H9 (cell line): ENCODE measurements at regions not wholly inside any gene's neighbourhood (a gene's known extent, or its start where the extent isn't known, plus 50 kb on each side); places are given as distances from the start of the nearest gene placed in this dataset.

Source experiments
- DNase-seq: peaks from one replicate; pipeline ENCODE4 v3.0.0-alpha.2; 2017
- H2AFZ ChIP-seq: one replicate; pipeline ENCODE4 v1.6.1; 2013; ENCODE audit warnings: mild to moderate bottlenecking, low read length, control low read depth, moderate library complexity
- H2AK5ac ChIP-seq: 2 replicates; pipeline ENCODE4 v1.6.1; 2013; ENCODE audit warnings: low read length, control low read depth, mixed read lengths; ENCODE audit not compliant: insufficient read length
- H2BK120ac ChIP-seq: one replicate; pipeline ENCODE4 v1.6.1; 2013; ENCODE audit warnings: low read depth, mild to moderate bottlenecking, low read length, control low read depth, inconsistent platforms; ENCODE audit not compliant: poor library complexity, severe bottlenecking
- H2BK12ac ChIP-seq: 2 replicates; pipeline ENCODE4 v1.6.1; 2013; ENCODE audit warnings: low read length, control low read depth, mixed read lengths, low read depth; ENCODE audit not compliant: insufficient read length
- H2BK15ac ChIP-seq: 2 replicates; pipeline ENCODE4 v1.6.1; 2013; ENCODE audit warnings: low read depth, low read length, control low read depth
- H2BK20ac ChIP-seq: one replicate; pipeline ENCODE4 v1.6.1; 2013; ENCODE audit warnings: low read depth, mild to moderate bottlenecking, low read length, control low read depth, inconsistent platforms; ENCODE audit not compliant: poor library complexity, severe bottlenecking
- H2BK5ac ChIP-seq: 2 replicates; pipeline ENCODE4 v1.6.1; 2013; ENCODE audit warnings: low read length, control low read depth, mixed read lengths; ENCODE audit not compliant: insufficient read length
- H3K14ac ChIP-seq: 2 replicates; pipeline ENCODE4 v1.6.1; 2013; ENCODE audit warnings: low read length, control low read depth; ENCODE audit not compliant: insufficient read depth
- H3K18ac ChIP-seq: 2 replicates; pipeline ENCODE4 v1.6.1; 2013; ENCODE audit warnings: low read depth, mild to moderate bottlenecking, mixed read lengths, low read length, control low read depth; ENCODE audit not compliant: insufficient read length
- H3K23ac ChIP-seq: 2 replicates; pipeline ENCODE4 v1.6.1; 2013; ENCODE audit warnings: low read length, control low read depth, mixed read lengths, low read depth; ENCODE audit not compliant: insufficient read length
- H3K23me2 ChIP-seq: 2 replicates; pipeline ENCODE4 v1.6.1; 2013; ENCODE audit warnings: low read depth, mild to moderate bottlenecking, mixed read lengths, low read length, control low read depth; ENCODE audit not compliant: insufficient read length, poor library complexity, severe bottlenecking
- H3K27ac ChIP-seq: 2 replicates; pipeline ENCODE4 v1.5.1; 2013; ENCODE audit warnings: low read length, control low read depth, mixed read lengths, low read depth; ENCODE audit not compliant: insufficient read length
- H3K27me3 ChIP-seq: 2 replicates; pipeline ENCODE4 v1.6.1; 2013; ENCODE audit warnings: low read length, control low read depth, inconsistent platforms; ENCODE audit not compliant: insufficient read depth
- H3K4ac ChIP-seq: 2 replicates; pipeline ENCODE4 v1.6.1; 2013; ENCODE audit warnings: low read depth, mild to moderate bottlenecking, control low read depth, inconsistent platforms, low read length, moderate library complexity
- H3K4me1 ChIP-seq: 2 replicates; pipeline ENCODE4 v1.6.1; 2013; ENCODE audit warnings: low read length, control low read depth, inconsistent platforms; ENCODE audit not compliant: insufficient read depth
- H3K4me2 ChIP-seq: 2 replicates; pipeline ENCODE4 v1.6.1; 2013; ENCODE audit warnings: low read length, control low read depth, mixed read lengths; ENCODE audit not compliant: insufficient read length, insufficient read depth
- H3K56ac ChIP-seq: 2 replicates; pipeline ENCODE4 v1.6.1; 2013; ENCODE audit warnings: low read depth, mild to moderate bottlenecking, mixed read lengths, low read length, control low read depth; ENCODE audit not compliant: insufficient read length
- H3K79me1 ChIP-seq: 2 replicates; pipeline ENCODE4 v1.6.1; 2013; ENCODE audit warnings: low read depth, mild to moderate bottlenecking, moderate library complexity, low read length, control low read depth, inconsistent platforms; ENCODE audit not compliant: insufficient read depth, poor library complexity, severe bottlenecking
- H3K79me2 ChIP-seq: 2 replicates; pipeline ENCODE4 v1.6.1; 2013; ENCODE audit warnings: low read length, control low read depth, inconsistent platforms; ENCODE audit not compliant: insufficient read depth
- H3K9ac ChIP-seq: 2 replicates; pipeline ENCODE4 v1.6.1; 2013; ENCODE audit warnings: low read length, control low read depth, mixed read lengths; ENCODE audit not compliant: insufficient read length; ENCODE audit errors: extremely low read depth
- H3K9me3 ChIP-seq: one replicate; pipeline ENCODE4 v1.6.1; 2013; ENCODE audit warnings: low read depth, low read length, inconsistent platforms; ENCODE audit not compliant: control insufficient read depth
- H3T11ph ChIP-seq: one replicate; pipeline ENCODE4 v1.6.1; 2013; ENCODE audit warnings: mild to moderate bottlenecking, low read length, control low read depth, inconsistent platforms
- H4K20me1 ChIP-seq: one replicate; pipeline ENCODE4 v1.6.1; 2013; ENCODE audit not compliant: control insufficient read depth, insufficient read length, insufficient read depth
- H4K5ac ChIP-seq: 2 replicates; pipeline ENCODE4 v1.6.1; 2013; ENCODE audit warnings: low read depth, mild to moderate bottlenecking, mixed read lengths, low read length, control low read depth; ENCODE audit not compliant: insufficient read length
- H4K8ac ChIP-seq: replicated peaks from 2 replicates; pipeline ENCODE4 v1.6.1; 2013; ENCODE audit warnings: low read length, control low read depth, mixed read lengths, low read depth; ENCODE audit not compliant: insufficient read length
- H4K91ac ChIP-seq: 2 replicates; pipeline ENCODE4 v1.6.1; 2013; ENCODE audit warnings: low read depth, mild to moderate bottlenecking, moderate library complexity, mixed read lengths, low read length, control low read depth; ENCODE audit not compliant: insufficient read length
- H3K27ac Mint-ChIP-seq, 3 experiments: 2 replicates in 2 of 3; 3 replicates in 1 of 3; pipeline ENCODE4 v1.8.0; 2020 to 2021; ENCODE audit warnings: mixed read lengths in 3 of 3, mild to moderate bottlenecking in 1 of 3, moderate library complexity in 1 of 3
- H3K27me3 Mint-ChIP-seq: 2 replicates; pipeline ENCODE4 v1.8.0; 2021; ENCODE audit warnings: low read depth, mild to moderate bottlenecking, moderate library complexity, mixed read lengths
- H3K36me3 Mint-ChIP-seq, 3 experiments: 2 replicates in 2 of 3; 3 replicates in 1 of 3; pipeline ENCODE4 v1.8.0; 2020 to 2021; ENCODE audit warnings: low read depth in 3 of 3, mixed read lengths in 3 of 3; ENCODE audit not compliant: insufficient read depth in 1 of 3
- H3K4me1 Mint-ChIP-seq, 2 experiments: 2 replicates each; pipeline ENCODE4 v1.8.0; 2020; ENCODE audit warnings: mixed read lengths in 2 of 2
- H3K4me3 Mint-ChIP-seq, 2 experiments: 2 replicates in 1 of 2; 3 replicates in 1 of 2; pipeline ENCODE4 v1.8.0; 2020 to 2021; ENCODE audit warnings: mild to moderate bottlenecking in 2 of 2, mixed read lengths in 2 of 2, moderate library complexity in 1 of 2
- H3K9me3 Mint-ChIP-seq, 2 experiments: 2 replicates in 1 of 2; 3 replicates in 1 of 2; pipeline ENCODE4 v1.8.0; 2020; ENCODE audit warnings: mild to moderate bottlenecking in 2 of 2, mixed read lengths in 2 of 2, moderate library complexity in 1 of 2
- WGBS: extraction: QIAGEN DNeasy Blood & Tissue Kit; methylation state at CpG from one replicate; pipeline ENCODE4 v1.1.7; 2013; ENCODE audit warnings: missing lambda C conversion rate, low lambda C conversion rate, mixed read lengths; ENCODE audit not compliant: insufficient read length; ENCODE audit errors: extremely low coverage; 5-methylcytosine and 5-hydroxymethylcytosine counted together
- TF ChIP-seq, protein P1 (sequence below): fragments of 200-600 bp; sonication (generic); conservative IDR thresholded peaks from 3 replicates; pipeline ENCODE4 v1.8.0; 2021; ENCODE audit warnings: antibody characterized with exemption, mild to moderate bottlenecking

DNA sequence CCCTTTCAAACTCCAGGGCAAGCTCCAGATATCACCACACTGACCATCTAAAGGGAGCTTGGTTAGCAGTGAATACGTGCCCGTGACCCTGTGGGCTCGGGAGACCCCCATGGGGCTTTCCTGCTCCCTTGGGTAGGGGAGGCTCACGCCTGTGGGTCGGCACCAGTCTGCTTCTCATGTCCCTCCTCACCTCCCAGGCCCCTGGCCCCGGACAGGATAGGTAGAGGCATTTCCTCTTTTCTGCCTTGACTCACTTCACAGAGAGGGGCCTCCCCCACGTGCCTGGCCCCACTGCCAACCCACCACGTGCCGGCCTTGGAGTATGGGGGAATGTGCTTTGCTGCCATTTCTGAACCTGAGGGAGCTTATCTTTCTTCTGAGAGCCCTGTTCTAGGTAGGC, 131.3 kb upstream of the FAM20C start:
- Histone ChIP-seq H2BK15ac (no peak overlapping the region), H3K79me1 (no peaks in the 10 kb centered on the region), H2BK120ac (no peak overlapping the region), H2BK20ac (no peak overlapping the region), H3K27ac (no peak overlapping the region), H3K18ac (no peak overlapping the region), H4K5ac (no peak overlapping the region), H2AK5ac (no peak overlapping the region), H3K4me2 (no peak overlapping the region), H2BK12ac (no peak overlapping the region), H3K9ac (no peak overlapping the region), H3K23ac (no peak overlapping the region), H3K4me1 (no peaks in the 10 kb centered on the region; the same call in 1 of the 2 replicates), H2BK5ac (no peak overlapping the region), H4K91ac (no peak overlapping the region), H3K79me2 (no peaks in the 10 kb centered on the region), H3K4ac (no peak overlapping the region), H3K23me2 (no peaks in the 10 kb centered on the region), H3K14ac (no peak overlapping the region; the same call in 1 of the 2 replicates), H3K56ac (no peak overlapping the region), H3K9me3 (no peaks in the 10 kb centered on the region), H4K8ac (no peak overlapping the region), H2AFZ (no peak overlapping the region), H3T11ph (no peak overlapping the region), H4K20me1 (no peaks in the 10 kb centered on the region), H3K27me3 (no peaks in the 10 kb centered on the region)
- Mint-ChIP-seq H3K27me3 (peaks cover 10% of the 10 kb centered on the region), H3K4me3 (no peak overlapping the region), H3K9me3 (no peaks in the 10 kb centered on the region), H3K36me3 (no peaks in the 10 kb centered on the region), H3K4me1 (peaks cover 43 to 49% of the 10 kb centered on the region in 2 experiments), H3K27ac (no peak overlapping the region)
- no CpG with 5 or more reads among the region's 9 CpGs for WGBS
- no peak for DNase-seq
- TF ChIP-seq, protein P1, sequence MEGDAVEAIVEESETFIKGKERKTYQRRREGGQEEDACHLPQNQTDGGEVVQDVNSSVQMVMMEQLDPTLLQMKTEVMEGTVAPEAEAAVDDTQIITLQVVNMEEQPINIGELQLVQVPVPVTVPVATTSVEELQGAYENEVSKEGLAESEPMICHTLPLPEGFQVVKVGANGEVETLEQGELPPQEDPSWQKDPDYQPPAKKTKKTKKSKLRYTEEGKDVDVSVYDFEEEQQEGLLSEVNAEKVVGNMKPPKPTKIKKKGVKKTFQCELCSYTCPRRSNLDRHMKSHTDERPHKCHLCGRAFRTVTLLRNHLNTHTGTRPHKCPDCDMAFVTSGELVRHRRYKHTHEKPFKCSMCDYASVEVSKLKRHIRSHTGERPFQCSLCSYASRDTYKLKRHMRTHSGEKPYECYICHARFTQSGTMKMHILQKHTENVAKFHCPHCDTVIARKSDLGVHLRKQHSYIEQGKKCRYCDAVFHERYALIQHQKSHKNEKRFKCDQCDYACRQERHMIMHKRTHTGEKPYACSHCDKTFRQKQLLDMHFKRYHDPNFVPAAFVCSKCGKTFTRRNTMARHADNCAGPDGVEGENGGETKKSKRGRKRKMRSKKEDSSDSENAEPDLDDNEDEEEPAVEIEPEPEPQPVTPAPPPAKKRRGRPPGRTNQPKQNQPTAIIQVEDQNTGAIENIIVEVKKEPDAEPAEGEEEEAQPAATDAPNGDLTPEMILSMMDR: no peak
